HG02938 (cell line): ENCODE measurements at regions not wholly inside any gene's neighbourhood (a gene's known extent, or its start where the extent isn't known, plus 50 kb on each side); places are given as distances from the start of the nearest gene placed in this dataset.

Source experiments
- ATAC-seq: cut with Tn5 transposase; IDR thresholded peaks from one replicate; pipeline ENCODE4 v1.9.1; 2021; ENCODE audit warnings: mild to moderate bottlenecking, moderate library complexity; ENCODE audit not compliant: unreplicated experiment

GRCh38 chr5:128667152-128667551 is 129.1 kb upstream of the FBN2 start:
- no peak for ATAC-seq

- no peak for ATAC-seq
These were observed 129.7 kb upstream of the FBN2 start for GRCh38 chr5:128667751-128668150.

GRCh38 chr5:128668921-128669320 is 130.9 kb upstream of the FBN2 start:
- ATAC-seq = no peak

GRCh38 chr5:128669803-128670202 is 131.8 kb upstream of the FBN2 start:
- no peak for ATAC-seq

- ATAC-seq = no peak
These were observed 133.9 kb upstream of the FBN2 start for GRCh38 chr5:128671943-128672342.

GRCh38 chr5:128673000-128673399 is 135.0 kb upstream of the FBN2 start:
- ATAC-seq = no peak

GRCh38 chr5:128673411-128673957 is 135.4 kb upstream of the FBN2 start:
- ATAC-seq = no peak

GRCh38 chr5:128673970-128674369 is 135.9 kb upstream of the FBN2 start:
- ATAC-seq = no peak

GRCh38 chr5:128674837-128675446 is 136.9 kb upstream of the FBN2 start:
- ATAC-seq = peak; percentile 91

- ATAC-seq = no peak
These were observed 143.1 kb upstream of the FBN2 start for GRCh38 chr5:128681096-128681495.

- no peak for ATAC-seq
These were observed 143.9 kb upstream of the FBN2 start for GRCh38 chr5:128681764-128682592.

- ATAC-seq = no peak
These were observed 144.6 kb upstream of the FBN2 start for GRCh38 chr5:128682669-128683068.

GRCh38 chr5:128684961-128685360 is 146.9 kb upstream of the FBN2 start:
- ATAC-seq = no peak

GRCh38 chr5:128687930-128688329 is 149.9 kb upstream of the FBN2 start:
- no peak for ATAC-seq

- ATAC-seq = no peak
These were observed 155.7 kb upstream of the FBN2 start for GRCh38 chr5:128693764-128694163.

GRCh38 chr5:128695791-128696530 is 157.9 kb upstream of the FBN2 start:
- no peak for ATAC-seq

- no peak for ATAC-seq
These were observed 163.3 kb upstream of the FBN2 start for GRCh38 chr5:128701301-128701700.

GRCh38 chr5:128703322-128703721 is 165.3 kb upstream of the FBN2 start:
- no peak for ATAC-seq

GRCh38 chr5:128706269-128706668 is 168.2 kb upstream of the FBN2 start:
- no peak for ATAC-seq

GRCh38 chr5:128708841-128709240 is 170.8 kb upstream of the FBN2 start:
- ATAC-seq = no peak

- ATAC-seq = no peak
These were observed 173.2 kb upstream of the FBN2 start for GRCh38 chr5:128711216-128711615.

GRCh38 chr5:128714551-128714950 is 176.5 kb upstream of the FBN2 start:
- ATAC-seq = no peak
